C4-2B (cell line): ENCODE measurements at regions not wholly inside any gene's neighbourhood (a gene's known extent, or its start where the extent isn't known, plus 50 kb on each side); places are given as distances from the start of the nearest gene placed in this dataset.

Experiments used
- CTCF ChIP-seq: fragments of 450-650 bp; conservative IDR thresholded peaks from 2 replicates; pipeline ENCODE4 v1.5.1; 2017; ENCODE audit warnings: mild to moderate bottlenecking
- ZFX ChIP-seq: fragments of 450-650 bp; IDR thresholded peaks from 2 replicates; pipeline ENCODE4 v1.6.1; 2017

- TF ChIP-seq CTCF (no peak), ZFX (no peak)
Observed at GRCh38 chr6:147126618-147127022, 77.6 kb upstream of the STXBP5 start.
